ENCODE measurements at regions not wholly inside any gene's neighbourhood (a gene's known extent, or its start where the extent isn't known, plus 50 kb on each side); places are given as distances from the start of the nearest gene placed in this dataset.

GRCh38 chr6:16078064-16078463 is 50.8 kb upstream of the MYLIP start:
- Histone ChIP-seq H3K27ac (no peak overlapping the region), H3K27me3 (no peaks in the 10 kb centered on the region), H3K4me3 (no peak overlapping the region), H3K36me3 (no peaks in the 10 kb centered on the region), H3K4me1 (ENCODE audit: insufficient read depth) (no peaks in the 10 kb centered on the region), H3K9me3 (no peaks in the 10 kb centered on the region)
- WGBS, 3 donors: 67 to 79% (median 75%) methylated on average over 2 of the region's 2 CpGs
- intact Hi-C loops (cut with DNase I): no loop called here
- TF ChIP-seq CTCF (IDR thresholded peaks at IDR 0.05) (no peak), EP300 (IDR thresholded peaks at IDR 0.05) (no peak), POLR2A (IDR thresholded peaks at IDR 0.05) (no peak)
- DNase-seq: no peak

GRCh38 chr6:16069671-16070070 is 59.2 kb upstream of the MYLIP start:
- DNase-seq: no peak
- 90 to 97% (median 90%) methylated on average over 7 of the region's 7 CpGs for WGBS, 3 donors
- Histone ChIP-seq H3K4me1 (ENCODE audit: insufficient read depth) (no peaks in the 10 kb centered on the region), H3K4me3 (no peak overlapping the region), H3K9me3 (no peaks in the 10 kb centered on the region), H3K27ac (no peak overlapping the region), H3K27me3 (no peaks in the 10 kb centered on the region), H3K36me3 (no peaks in the 10 kb centered on the region)
- intact Hi-C loops (cut with DNase I): no loop called here
- TF ChIP-seq POLR2A (IDR thresholded peaks at IDR 0.05) (no peak), EP300 (IDR thresholded peaks at IDR 0.05) (no peak), CTCF (IDR thresholded peaks at IDR 0.05) (no peak)

DNA sequence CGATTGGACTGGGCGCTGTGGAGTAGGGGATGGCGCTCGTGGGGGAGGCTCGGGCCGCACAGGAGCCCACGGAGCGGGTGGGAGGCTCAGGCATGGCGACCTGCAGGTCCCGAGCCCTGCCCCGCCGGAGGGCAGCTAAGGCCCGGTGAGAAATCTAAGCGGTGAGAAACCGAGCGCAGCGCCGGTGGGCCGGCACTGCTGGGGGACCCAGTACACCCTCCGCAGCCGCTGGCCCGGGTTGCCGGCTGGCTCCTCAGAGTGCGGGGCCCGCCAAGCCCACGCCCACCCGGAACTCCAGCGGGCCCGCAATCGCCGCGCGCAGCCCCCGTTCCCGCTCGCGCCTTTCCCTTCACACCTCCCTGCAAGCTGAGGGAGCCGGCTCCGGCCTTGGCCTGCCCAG is 59.7 kb upstream of the MYLIP start:
- Histone ChIP-seq H3K4me1 (ENCODE audit: insufficient read depth) (no peaks in the 10 kb centered on the region), H3K27me3 (no peaks in the 10 kb centered on the region), H3K9me3 (no peaks in the 10 kb centered on the region), H3K36me3 (no peaks in the 10 kb centered on the region), H3K27ac (no peak overlapping the region), H3K4me3 (no peak overlapping the region)
- intact Hi-C loops (cut with DNase I): no loop called here
- no peak for DNase-seq
- 96 to 97% (median 97%) methylated on average over 39 of the region's 39 CpGs for WGBS, 3 donors
- TF ChIP-seq POLR2A (IDR thresholded peaks at IDR 0.05): no peak
- TF ChIP-seq CTCF (IDR thresholded peaks at IDR 0.05): no peak
- no peak for TF ChIP-seq EP300 (IDR thresholded peaks at IDR 0.05)

DNA sequence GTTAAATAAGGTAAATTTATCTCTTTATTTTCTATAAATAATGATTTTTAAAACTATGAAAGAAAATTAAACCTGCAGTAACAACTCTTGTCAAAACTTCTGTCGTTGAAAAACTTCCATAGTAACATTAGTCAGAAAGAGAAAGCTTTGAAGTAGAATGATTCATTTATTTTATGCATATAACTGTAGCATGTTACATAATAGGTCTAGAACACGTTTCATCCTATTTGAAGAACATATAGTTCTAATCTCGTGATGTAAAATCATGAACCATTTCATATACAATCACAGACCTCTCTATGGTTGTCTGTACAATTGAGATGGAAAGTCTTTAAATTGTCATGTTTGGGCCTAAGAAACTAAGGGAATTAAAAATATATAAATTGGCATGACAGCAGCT is 61.3 kb upstream of the MYLIP start:
- no peak overlapping the region for H3K4me3 ChIP-seq
- DNase-seq: no peak
- 82 to 85% (median 85%) methylated on average over 3 of the region's 3 CpGs for WGBS, 3 donors

More for the DNA sequence above, 61.3 kb upstream of the MYLIP start:
- no peaks in the 10 kb centered on the region for H3K36me3 ChIP-seq
- TF ChIP-seq EP300 (IDR thresholded peaks at IDR 0.05): no peak
- no peak for TF ChIP-seq CTCF (IDR thresholded peaks at IDR 0.05)
- no peak for TF ChIP-seq POLR2A (IDR thresholded peaks at IDR 0.05)
- no peaks in the 10 kb centered on the region for H3K9me3 ChIP-seq
- intact Hi-C loops (cut with DNase I): no loop called here
- H3K4me1 ChIP-seq (ENCODE audit: insufficient read depth): no peaks in the 10 kb centered on the region
- H3K27ac ChIP-seq: no peak overlapping the region
- no peaks in the 10 kb centered on the region for H3K27me3 ChIP-seq

All from ovary (tissue), 7 donors.